Stomach (tissue), 4 donors: ENCODE measurements at regions not wholly inside any gene's neighbourhood (a gene's known extent, or its start where the extent isn't known, plus 50 kb on each side); places are given as distances from the start of the nearest gene placed in this dataset.

ENCODE experiments used
- EP300 ChIP-seq: sonication (generic); formaldehyde crosslinking; IDR thresholded peaks from one replicate; pipeline ENCODE4 v1.6.1; 2017; ENCODE audit warnings: antibody characterized with exemption
- POLR2A ChIP-seq, 4 donors: fragments of 450-650 bp; IDR thresholded peaks; one replicate each; pipeline ENCODE4 v1.6.1; 2016; ENCODE audit warnings: antibody characterized with exemption in 4 of 4, control low read depth in 2 of 4, mild to moderate bottlenecking in 1 of 4, moderate library complexity in 1 of 4
- TF ChIP-seq, protein P1 (sequence below), 7 experiments: fragments of 450-650 bp in 4 of 7; fragments of 200-600 bp in 3 of 7; sonication (generic) in 3 of 7; IDR thresholded peaks; one replicate each; pipeline ENCODE4 v1.5.1; 2016 to 2019; ENCODE audit warnings: antibody characterized with exemption in 7 of 7, control low read depth in 2 of 7, mild to moderate bottlenecking in 1 of 7

DNA sequence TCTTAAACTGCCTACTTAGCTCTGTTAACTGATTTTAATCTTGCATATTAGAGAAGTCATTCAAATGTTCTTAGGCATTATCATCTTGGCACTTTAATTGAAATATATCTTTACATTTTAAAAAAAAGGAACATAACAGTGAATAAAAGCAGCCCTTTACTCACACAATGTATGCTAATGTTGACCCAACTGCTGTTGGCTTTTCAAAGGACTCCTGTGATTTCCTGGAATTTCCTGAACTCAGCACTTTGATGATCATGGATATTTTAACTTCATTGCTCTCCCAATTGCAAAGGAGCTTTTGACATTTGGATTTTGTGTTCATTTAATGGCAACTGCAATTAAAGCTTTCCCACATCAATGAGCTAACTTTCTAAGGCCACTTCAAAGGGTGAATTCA is 1230.3 kb downstream of the DIAPH3 start:
- TF ChIP-seq, protein P1, sequence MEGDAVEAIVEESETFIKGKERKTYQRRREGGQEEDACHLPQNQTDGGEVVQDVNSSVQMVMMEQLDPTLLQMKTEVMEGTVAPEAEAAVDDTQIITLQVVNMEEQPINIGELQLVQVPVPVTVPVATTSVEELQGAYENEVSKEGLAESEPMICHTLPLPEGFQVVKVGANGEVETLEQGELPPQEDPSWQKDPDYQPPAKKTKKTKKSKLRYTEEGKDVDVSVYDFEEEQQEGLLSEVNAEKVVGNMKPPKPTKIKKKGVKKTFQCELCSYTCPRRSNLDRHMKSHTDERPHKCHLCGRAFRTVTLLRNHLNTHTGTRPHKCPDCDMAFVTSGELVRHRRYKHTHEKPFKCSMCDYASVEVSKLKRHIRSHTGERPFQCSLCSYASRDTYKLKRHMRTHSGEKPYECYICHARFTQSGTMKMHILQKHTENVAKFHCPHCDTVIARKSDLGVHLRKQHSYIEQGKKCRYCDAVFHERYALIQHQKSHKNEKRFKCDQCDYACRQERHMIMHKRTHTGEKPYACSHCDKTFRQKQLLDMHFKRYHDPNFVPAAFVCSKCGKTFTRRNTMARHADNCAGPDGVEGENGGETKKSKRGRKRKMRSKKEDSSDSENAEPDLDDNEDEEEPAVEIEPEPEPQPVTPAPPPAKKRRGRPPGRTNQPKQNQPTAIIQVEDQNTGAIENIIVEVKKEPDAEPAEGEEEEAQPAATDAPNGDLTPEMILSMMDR (IDR thresholded peaks at IDR 0.05), result no peak
- TF ChIP-seq EP300, result no peak
- no peak for TF ChIP-seq POLR2A (IDR thresholded peaks at IDR 0.05)
